ENCODE measurements at regions not wholly inside any gene's neighbourhood (a gene's known extent, or its start where the extent isn't known, plus 50 kb on each side); places are given as distances from the start of the nearest gene placed in this dataset.

DNA sequence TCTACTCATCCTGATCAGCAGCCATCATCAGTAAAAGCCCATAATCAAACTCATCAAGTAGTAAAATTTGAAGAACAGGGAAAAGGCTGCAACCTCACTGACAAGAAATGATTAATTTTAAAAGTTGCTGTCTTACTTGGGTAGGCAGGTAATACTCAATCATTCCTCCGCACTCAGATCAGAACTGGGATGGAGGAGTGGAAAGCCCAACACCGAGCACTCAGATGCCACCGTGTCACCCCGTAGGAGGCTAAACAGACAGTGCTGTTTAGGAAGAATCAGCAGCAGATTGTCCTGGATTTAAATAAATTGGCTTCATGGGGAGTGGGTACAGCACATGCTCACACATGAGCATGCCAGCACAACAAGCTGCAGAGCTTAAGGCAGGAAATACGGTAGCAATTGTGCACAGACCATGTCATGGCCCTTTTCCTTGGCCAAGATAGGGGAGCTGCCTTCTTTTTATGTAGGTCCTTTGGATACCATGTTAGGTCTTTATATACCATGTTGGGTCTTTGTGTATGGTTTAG lies 92.6 kb upstream of the CDH6 start:
- Histone ChIP-seq H3K4me3 (ENCODE audit: low read length) (no peak overlapping the region), H3K27ac (ENCODE audit: low read depth, low read length) (no peak overlapping the region), H3F3A (ENCODE audit: control insufficient read depth, insufficient read depth) (no peaks in the 10 kb centered on the region), H3K79me2 (ENCODE audit: control insufficient read depth, low read length) (no peaks in the 10 kb centered on the region), H3K4me2 (ENCODE audit: low read length) (no peak overlapping the region), H4K20me1 (ENCODE audit: control insufficient read depth, insufficient read depth, low read depth, low read length) (no peaks in the 10 kb centered on the region), H3K9me2 (replicated peaks; ENCODE audit: control insufficient read depth, low read length) (no peaks in the 10 kb centered on the region; the same call in 1 of the 2 replicates), H3K4me1 (ENCODE audit: control insufficient read depth, low read length) (no peaks in the 10 kb centered on the region), H3K9me3 (ENCODE audit: control insufficient read depth, insufficient read depth, low read length) (no peaks in the 10 kb centered on the region), H3K36me3 (ENCODE audit: control insufficient read depth, low read length) (no peaks in the 10 kb centered on the region), H3K27me3 (ENCODE audit: control insufficient read depth, low read length) (no peaks in the 10 kb centered on the region)
- TF ChIP-seq, protein P1, sequence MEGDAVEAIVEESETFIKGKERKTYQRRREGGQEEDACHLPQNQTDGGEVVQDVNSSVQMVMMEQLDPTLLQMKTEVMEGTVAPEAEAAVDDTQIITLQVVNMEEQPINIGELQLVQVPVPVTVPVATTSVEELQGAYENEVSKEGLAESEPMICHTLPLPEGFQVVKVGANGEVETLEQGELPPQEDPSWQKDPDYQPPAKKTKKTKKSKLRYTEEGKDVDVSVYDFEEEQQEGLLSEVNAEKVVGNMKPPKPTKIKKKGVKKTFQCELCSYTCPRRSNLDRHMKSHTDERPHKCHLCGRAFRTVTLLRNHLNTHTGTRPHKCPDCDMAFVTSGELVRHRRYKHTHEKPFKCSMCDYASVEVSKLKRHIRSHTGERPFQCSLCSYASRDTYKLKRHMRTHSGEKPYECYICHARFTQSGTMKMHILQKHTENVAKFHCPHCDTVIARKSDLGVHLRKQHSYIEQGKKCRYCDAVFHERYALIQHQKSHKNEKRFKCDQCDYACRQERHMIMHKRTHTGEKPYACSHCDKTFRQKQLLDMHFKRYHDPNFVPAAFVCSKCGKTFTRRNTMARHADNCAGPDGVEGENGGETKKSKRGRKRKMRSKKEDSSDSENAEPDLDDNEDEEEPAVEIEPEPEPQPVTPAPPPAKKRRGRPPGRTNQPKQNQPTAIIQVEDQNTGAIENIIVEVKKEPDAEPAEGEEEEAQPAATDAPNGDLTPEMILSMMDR (IDR thresholded peaks at IDR 0.05; ENCODE audit: low read depth, low read length, poor library complexity, severe bottlenecking) = no peak
- TF ChIP-seq EZH2phosphoT487 (IDR thresholded peaks at IDR 0.05; ENCODE audit: borderline replicate concordance, low read length) = no peak

DNA sequence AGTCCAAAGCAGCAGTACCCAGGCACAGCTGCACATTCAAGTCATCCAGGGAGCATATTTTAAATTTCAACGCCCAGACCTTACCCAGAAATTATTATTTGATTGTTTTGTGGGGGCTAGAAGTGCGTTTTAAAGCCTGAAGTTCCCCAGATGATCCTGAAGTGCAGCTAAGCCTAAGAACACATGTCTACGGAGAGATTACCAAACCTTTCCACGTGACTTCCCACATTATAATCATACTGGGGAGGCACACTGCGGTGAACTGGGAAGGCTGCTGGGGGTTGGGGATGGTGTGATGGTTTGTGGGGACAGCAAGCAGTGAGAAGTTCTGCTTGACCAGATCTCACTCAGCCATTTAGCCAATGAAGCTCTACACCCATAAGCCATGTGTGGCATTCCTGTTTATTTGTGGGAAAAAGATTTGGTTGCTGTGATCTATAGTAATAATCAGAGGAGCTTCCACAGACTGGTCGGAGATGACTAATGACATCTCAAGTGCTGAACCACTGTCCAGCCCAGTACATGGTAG lies 93.4 kb upstream of the CDH6 start:
- H3K36me3 ChIP-seq (ENCODE audit: control insufficient read depth, low read length) = no peaks in the 10 kb centered on the region
- H3K27ac ChIP-seq (ENCODE audit: low read depth, low read length) = no peak overlapping the region
- TF ChIP-seq, protein P1 (IDR thresholded peaks at IDR 0.05; ENCODE audit: low read depth, low read length, poor library complexity, severe bottlenecking) = no peak
- no peak for TF ChIP-seq EZH2phosphoT487 (IDR thresholded peaks at IDR 0.05; ENCODE audit: borderline replicate concordance, low read length)
- no peaks in the 10 kb centered on the region for H3K27me3 ChIP-seq (ENCODE audit: control insufficient read depth, low read length)
- H3F3A ChIP-seq (ENCODE audit: control insufficient read depth, insufficient read depth) = no peaks in the 10 kb centered on the region
- H3K4me1 ChIP-seq (ENCODE audit: control insufficient read depth, low read length) = no peaks in the 10 kb centered on the region
- H3K9me2 ChIP-seq (replicated peaks; ENCODE audit: control insufficient read depth, low read length) = no peaks in the 10 kb centered on the region; the same call in 1 of the 2 replicates
- no peak overlapping the region for H3K4me2 ChIP-seq (ENCODE audit: low read length)
- no peak overlapping the region for H3K4me3 ChIP-seq (ENCODE audit: low read length)
- no peaks in the 10 kb centered on the region for H3K79me2 ChIP-seq (ENCODE audit: control insufficient read depth, low read length)
- H3K9me3 ChIP-seq (ENCODE audit: control insufficient read depth, insufficient read depth, low read length) = no peaks in the 10 kb centered on the region
- no peaks in the 10 kb centered on the region for H4K20me1 ChIP-seq (ENCODE audit: control insufficient read depth, insufficient read depth, low read depth, low read length)

DNA sequence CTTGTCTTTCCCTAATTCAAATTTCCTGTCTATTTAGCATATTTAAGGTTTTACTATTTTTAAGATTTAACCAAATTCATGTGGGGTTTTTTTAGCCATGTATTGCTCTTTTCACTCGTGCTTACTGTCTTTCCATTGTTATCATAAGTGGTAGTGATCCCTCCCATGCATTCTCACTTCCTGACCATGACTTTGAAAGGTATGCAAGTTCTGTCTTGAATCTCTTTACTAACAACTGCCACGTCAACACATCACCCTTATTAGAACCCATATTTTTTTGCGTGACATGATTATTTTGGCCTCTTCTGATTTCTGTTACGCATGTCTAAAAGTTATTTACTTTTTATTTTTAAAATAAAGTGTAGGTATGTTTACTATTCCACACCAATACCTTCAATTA lies 94.7 kb upstream of the CDH6 start:
- Histone ChIP-seq H3K27ac (ENCODE audit: low read depth, low read length) (no peak overlapping the region), H3K4me2 (ENCODE audit: low read length) (no peak overlapping the region), H4K20me1 (ENCODE audit: control insufficient read depth, insufficient read depth, low read depth, low read length) (no peaks in the 10 kb centered on the region), H3F3A (ENCODE audit: control insufficient read depth, insufficient read depth) (no peaks in the 10 kb centered on the region), H3K79me2 (ENCODE audit: control insufficient read depth, low read length) (no peaks in the 10 kb centered on the region), H3K36me3 (ENCODE audit: control insufficient read depth, low read length) (no peaks in the 10 kb centered on the region), H3K27me3 (ENCODE audit: control insufficient read depth, low read length) (no peaks in the 10 kb centered on the region), H3K4me3 (ENCODE audit: low read length) (no peak overlapping the region), H3K9me2 (replicated peaks; ENCODE audit: control insufficient read depth, low read length) (no peaks in the 10 kb centered on the region; the same call in 1 of the 2 replicates), H3K4me1 (ENCODE audit: control insufficient read depth, low read length) (no peaks in the 10 kb centered on the region), H3K9me3 (ENCODE audit: control insufficient read depth, insufficient read depth, low read length) (no peaks in the 10 kb centered on the region)
- TF ChIP-seq, protein P1 (IDR thresholded peaks at IDR 0.05; ENCODE audit: low read depth, low read length, poor library complexity, severe bottlenecking) = no peak
- no peak for TF ChIP-seq EZH2phosphoT487 (IDR thresholded peaks at IDR 0.05; ENCODE audit: borderline replicate concordance, low read length)
